A549 (cell line): ENCODE measurements at regions not wholly inside any gene's neighbourhood (a gene's known extent, or its start where the extent isn't known, plus 50 kb on each side); places are given as distances from the start of the nearest gene placed in this dataset.

Experiments
- MAZ ChIP-seq: fragments of 150-350 bp; IDR thresholded peaks from 2 replicates; pipeline ENCODE4 v1.6.1; 2014; ENCODE audit warnings: antibody characterized with exemption, low read depth, low read length, borderline replicate concordance
- POLR2A ChIP-seq: IDR thresholded peaks from 2 replicates; pipeline ENCODE4 v1.6.1; 2012; ENCODE audit warnings: mild to moderate bottlenecking, low read length
- RNF2 ChIP-seq: fragments of 200-600 bp; sonication (generic); IDR thresholded peaks from 2 replicates; pipeline ENCODE4 v1.6.1; 2016; ENCODE audit warnings: low read depth, mild to moderate bottlenecking, antibody characterized with exemption, moderate library complexity, borderline replicate concordance
- TF ChIP-seq, protein P1 (sequence below): fragments of 450-650 bp; IDR thresholded peaks from 2 replicates; pipeline ENCODE4 v1.6.1; 2014; ENCODE audit warnings: antibody characterized with exemption
- TF ChIP-seq, protein P2 (sequence below): fragments of >200 bp; sonication (Bioruptor Twin); formaldehyde crosslinking; IDR thresholded peaks from 3 replicates; pipeline ENCODE4 v1.5.1; 2016

DNA sequence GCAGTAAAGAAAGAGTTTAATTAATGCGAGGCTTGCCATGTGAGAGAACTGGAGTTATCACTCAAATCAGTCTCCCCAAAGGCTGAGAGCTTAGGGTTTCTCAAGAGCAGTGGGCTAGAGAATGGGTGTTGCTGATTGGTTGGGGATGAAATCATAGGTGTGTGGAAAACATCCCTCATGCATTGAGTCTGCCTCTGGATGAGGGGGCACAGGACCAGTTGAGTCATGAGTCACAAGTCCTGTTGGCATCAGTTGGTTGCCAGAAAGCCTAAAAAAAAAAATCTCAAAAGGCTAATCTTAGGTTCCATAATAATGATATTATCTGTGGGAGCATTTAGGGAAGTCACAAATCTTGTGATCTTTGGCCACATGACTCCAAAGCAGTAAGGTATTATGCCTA is 800.3 kb downstream of the TUSC7 start:
- no peak for TF ChIP-seq POLR2A
- TF ChIP-seq, protein P1, sequence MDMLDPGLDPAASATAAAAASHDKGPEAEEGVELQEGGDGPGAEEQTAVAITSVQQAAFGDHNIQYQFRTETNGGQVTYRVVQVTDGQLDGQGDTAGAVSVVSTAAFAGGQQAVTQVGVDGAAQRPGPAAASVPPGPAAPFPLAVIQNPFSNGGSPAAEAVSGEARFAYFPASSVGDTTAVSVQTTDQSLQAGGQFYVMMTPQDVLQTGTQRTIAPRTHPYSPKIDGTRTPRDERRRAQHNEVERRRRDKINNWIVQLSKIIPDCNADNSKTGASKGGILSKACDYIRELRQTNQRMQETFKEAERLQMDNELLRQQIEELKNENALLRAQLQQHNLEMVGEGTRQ, result no peak
- no peak for TF ChIP-seq MAZ
- TF ChIP-seq, protein P2, sequence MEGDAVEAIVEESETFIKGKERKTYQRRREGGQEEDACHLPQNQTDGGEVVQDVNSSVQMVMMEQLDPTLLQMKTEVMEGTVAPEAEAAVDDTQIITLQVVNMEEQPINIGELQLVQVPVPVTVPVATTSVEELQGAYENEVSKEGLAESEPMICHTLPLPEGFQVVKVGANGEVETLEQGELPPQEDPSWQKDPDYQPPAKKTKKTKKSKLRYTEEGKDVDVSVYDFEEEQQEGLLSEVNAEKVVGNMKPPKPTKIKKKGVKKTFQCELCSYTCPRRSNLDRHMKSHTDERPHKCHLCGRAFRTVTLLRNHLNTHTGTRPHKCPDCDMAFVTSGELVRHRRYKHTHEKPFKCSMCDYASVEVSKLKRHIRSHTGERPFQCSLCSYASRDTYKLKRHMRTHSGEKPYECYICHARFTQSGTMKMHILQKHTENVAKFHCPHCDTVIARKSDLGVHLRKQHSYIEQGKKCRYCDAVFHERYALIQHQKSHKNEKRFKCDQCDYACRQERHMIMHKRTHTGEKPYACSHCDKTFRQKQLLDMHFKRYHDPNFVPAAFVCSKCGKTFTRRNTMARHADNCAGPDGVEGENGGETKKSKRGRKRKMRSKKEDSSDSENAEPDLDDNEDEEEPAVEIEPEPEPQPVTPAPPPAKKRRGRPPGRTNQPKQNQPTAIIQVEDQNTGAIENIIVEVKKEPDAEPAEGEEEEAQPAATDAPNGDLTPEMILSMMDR, result no peak
- TF ChIP-seq RNF2, result no peak
